Progenitor cell of endocrine pancreas (in vitro differentiated cells): ENCODE measurements at regions not wholly inside any gene's neighbourhood (a gene's known extent, or its start where the extent isn't known, plus 50 kb on each side); places are given as distances from the start of the nearest gene placed in this dataset.

ENCODE experiments used
- DNase-seq: peaks from one replicate; pipeline ENCODE4 v3.0.0; 2021; ENCODE audit warnings: low spot score; ENCODE audit not compliant: unreplicated experiment
- H3K27ac Mint-ChIP-seq: 2 replicates; pipeline ENCODE4 v1.8.0; 2021; ENCODE audit warnings: mild to moderate bottlenecking, moderate library complexity, mixed read lengths
- H3K27me3 Mint-ChIP-seq: 2 replicates; pipeline ENCODE4 v1.8.0; 2021; ENCODE audit warnings: mixed read lengths
- H3K36me3 Mint-ChIP-seq: 2 replicates; pipeline ENCODE4 v1.8.0; 2022; ENCODE audit warnings: mixed read lengths; ENCODE audit not compliant: insufficient read depth
- H3K4me1 Mint-ChIP-seq: 2 replicates; pipeline ENCODE4 v1.8.0; 2021; ENCODE audit warnings: low read depth, mixed read lengths
- H3K4me3 Mint-ChIP-seq: 2 replicates; pipeline ENCODE4 v1.8.0; 2021; ENCODE audit warnings: low read depth, mild to moderate bottlenecking, moderate library complexity, mixed read lengths
- H3K9me3 Mint-ChIP-seq: 2 replicates; pipeline ENCODE4 v1.8.0; 2021; ENCODE audit warnings: low read depth, mixed read lengths
- TF ChIP-seq, protein P1 (sequence below): fragments of 200-600 bp; sonication (generic); IDR thresholded peaks from one replicate; pipeline ENCODE4 v1.5.0; 2021; ENCODE audit warnings: antibody characterized with exemption, mild to moderate bottlenecking; ENCODE audit not compliant: unreplicated experiment

DNA sequence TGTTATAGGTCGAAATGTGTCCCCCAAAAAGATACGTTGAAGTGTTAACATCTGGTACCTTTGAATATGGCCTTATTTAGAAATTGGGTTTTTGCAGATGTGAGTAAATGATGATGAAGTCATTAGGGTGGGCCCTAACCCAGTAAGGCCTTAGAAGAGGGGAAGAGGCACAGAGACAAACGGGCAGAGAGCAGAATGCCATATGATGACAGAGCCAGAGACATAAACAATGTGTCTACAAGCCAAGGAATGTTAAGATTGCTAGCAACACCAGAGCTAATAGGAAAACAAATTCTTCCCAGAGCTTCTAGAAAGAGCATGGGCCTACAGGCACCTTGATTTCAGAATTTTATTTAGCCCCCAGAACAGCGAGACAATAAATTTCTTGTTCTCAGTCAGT is 693.1 kb upstream of the NECTIN3 start:
- H3K27ac Mint-ChIP-seq, result no peak overlapping the region
- no peak overlapping the region for H3K4me3 Mint-ChIP-seq

DNA sequence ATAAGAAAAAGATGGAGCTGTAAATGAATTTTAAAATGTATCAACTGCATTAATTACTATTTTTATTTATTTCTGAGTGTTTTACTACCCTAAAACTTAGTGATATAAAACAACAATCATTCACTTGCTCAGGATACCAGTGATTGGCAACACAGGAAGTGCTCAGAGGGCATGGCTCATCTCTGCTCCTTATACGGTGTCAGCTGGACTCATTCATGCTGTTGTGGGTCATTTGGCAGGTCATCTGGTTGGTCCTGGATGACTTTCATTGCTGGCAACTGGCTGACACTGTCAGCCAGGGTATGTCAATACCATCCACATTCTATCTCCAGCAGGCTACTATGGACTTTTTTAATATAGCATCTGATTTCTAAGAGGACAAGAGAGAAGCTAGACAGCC is 689.6 kb upstream of the NECTIN3 start:
- Mint-ChIP-seq H3K4me1 (peaks cover 4% of the 10 kb centered on the region), H3K4me3 (no peak overlapping the region)
- TF ChIP-seq, protein P1, sequence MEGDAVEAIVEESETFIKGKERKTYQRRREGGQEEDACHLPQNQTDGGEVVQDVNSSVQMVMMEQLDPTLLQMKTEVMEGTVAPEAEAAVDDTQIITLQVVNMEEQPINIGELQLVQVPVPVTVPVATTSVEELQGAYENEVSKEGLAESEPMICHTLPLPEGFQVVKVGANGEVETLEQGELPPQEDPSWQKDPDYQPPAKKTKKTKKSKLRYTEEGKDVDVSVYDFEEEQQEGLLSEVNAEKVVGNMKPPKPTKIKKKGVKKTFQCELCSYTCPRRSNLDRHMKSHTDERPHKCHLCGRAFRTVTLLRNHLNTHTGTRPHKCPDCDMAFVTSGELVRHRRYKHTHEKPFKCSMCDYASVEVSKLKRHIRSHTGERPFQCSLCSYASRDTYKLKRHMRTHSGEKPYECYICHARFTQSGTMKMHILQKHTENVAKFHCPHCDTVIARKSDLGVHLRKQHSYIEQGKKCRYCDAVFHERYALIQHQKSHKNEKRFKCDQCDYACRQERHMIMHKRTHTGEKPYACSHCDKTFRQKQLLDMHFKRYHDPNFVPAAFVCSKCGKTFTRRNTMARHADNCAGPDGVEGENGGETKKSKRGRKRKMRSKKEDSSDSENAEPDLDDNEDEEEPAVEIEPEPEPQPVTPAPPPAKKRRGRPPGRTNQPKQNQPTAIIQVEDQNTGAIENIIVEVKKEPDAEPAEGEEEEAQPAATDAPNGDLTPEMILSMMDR, result no peak

More for the DNA sequence above, 693.1 kb upstream of the NECTIN3 start:
- Mint-ChIP-seq H3K9me3 (no peaks in the 10 kb centered on the region), H3K4me1 (peaks cover 4% of the 10 kb centered on the region), H3K27me3 (no peaks in the 10 kb centered on the region), H3K36me3 (no peaks in the 10 kb centered on the region)
- TF ChIP-seq, protein P1, result no peak
- no peak for DNase-seq

DNA sequence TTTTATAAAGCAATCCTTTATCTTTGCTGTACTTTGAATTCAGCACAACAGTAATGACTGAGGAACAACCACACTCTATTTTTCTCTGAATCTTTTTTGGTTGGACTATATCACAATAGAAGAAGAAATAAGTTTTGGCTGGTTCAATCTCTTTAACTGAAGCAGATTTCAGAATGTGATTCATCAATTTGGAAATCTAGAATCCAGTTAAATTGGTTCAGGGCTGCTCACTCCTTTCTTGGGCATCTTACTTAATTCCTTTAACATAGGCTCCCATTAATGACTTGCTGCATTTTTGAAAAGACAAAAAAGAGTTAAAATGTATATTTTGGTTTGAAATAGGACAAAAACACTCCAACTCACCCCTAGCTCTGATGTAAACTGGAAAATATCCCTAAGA is 688.3 kb upstream of the NECTIN3 start:
- H3K4me1 Mint-ChIP-seq, result peaks cover 4% of the 10 kb centered on the region
- TF ChIP-seq, protein P1, result no peak
- no peak for DNase-seq
- H3K4me3 Mint-ChIP-seq, result no peak overlapping the region
- H3K27me3 Mint-ChIP-seq, result no peaks in the 10 kb centered on the region
- H3K9me3 Mint-ChIP-seq, result no peaks in the 10 kb centered on the region
- H3K27ac Mint-ChIP-seq, result no peak overlapping the region
- H3K36me3 Mint-ChIP-seq, result no peaks in the 10 kb centered on the region

More for the DNA sequence above, 689.6 kb upstream of the NECTIN3 start:
- no peak for DNase-seq
- no peaks in the 10 kb centered on the region for H3K9me3 Mint-ChIP-seq
- H3K36me3 Mint-ChIP-seq, result no peaks in the 10 kb centered on the region
- no peak overlapping the region for H3K27ac Mint-ChIP-seq
- H3K27me3 Mint-ChIP-seq, result no peaks in the 10 kb centered on the region

DNA sequence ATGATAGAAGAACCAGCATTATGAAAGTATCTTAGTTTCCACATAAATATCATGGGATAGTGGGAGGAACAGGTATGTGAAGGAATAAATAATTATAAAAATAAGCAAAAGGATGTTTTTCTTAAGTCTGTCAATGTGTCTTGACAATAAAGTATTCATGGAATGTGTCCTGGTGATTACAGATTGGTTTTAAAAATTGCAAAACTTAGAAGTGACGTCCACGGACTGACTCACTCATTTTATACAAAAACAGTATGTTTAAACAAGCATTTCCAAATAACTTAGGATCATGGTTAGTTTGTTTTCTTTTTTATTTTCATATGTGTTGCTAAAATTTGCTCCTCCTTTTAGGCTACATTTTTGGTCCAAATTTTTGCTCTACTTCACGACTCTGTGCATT is 687.0 kb upstream of the NECTIN3 start:
- DNase-seq, result no peak
- Mint-ChIP-seq H3K4me3 (no peak overlapping the region), H3K36me3 (no peaks in the 10 kb centered on the region), H3K4me1 (peaks cover 4% of the 10 kb centered on the region), H3K27me3 (no peaks in the 10 kb centered on the region), H3K9me3 (no peaks in the 10 kb centered on the region), H3K27ac (no peak overlapping the region)
- TF ChIP-seq, protein P1, result no peak

DNA sequence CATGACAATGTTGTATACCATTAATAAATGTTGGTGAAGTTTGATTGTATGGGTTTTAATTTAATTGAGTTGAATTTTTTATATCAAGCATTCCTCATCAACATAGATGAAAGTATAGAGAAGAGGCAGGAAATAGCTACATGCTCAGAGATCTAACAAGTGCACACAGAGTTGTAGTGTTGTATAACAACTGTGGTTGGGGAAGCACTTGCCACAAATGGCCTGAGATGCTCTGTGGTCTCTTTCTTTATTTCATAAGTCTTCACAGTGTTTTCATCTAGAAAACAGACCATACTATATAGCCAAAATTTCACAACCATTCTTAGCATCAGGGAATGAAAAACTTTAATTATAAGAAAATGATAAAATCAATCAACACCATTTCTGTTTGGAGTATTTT is 682.6 kb upstream of the NECTIN3 start:
- Mint-ChIP-seq H3K9me3 (no peaks in the 10 kb centered on the region), H3K4me1 (no peaks in the 10 kb centered on the region), H3K27me3 (no peaks in the 10 kb centered on the region), H3K27ac (no peak overlapping the region), H3K36me3 (no peaks in the 10 kb centered on the region), H3K4me3 (no peak overlapping the region)
- TF ChIP-seq, protein P1, result no peak
- DNase-seq, result no peak

DNA sequence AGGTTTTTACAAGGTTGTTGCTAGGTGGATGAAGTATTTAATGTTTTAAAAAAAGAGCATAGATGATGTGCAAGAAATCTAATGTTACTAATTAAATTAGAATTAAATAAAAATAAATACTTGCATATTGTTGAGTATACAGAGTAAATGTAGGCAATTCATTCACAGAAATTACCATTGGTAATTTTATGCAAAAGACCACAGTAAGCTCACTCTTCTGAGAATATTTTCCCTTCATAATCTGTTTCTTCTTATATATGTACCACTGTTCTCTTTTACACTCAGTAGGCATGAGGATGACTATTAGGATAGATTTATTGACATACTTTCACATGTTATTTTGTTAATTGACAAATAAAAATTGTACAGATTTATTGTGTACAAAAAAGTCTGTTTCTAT is 681.2 kb upstream of the NECTIN3 start:
- TF ChIP-seq, protein P1, result no peak
- Mint-ChIP-seq H3K4me3 (no peak overlapping the region), H3K9me3 (no peaks in the 10 kb centered on the region), H3K36me3 (no peaks in the 10 kb centered on the region), H3K27ac (no peak overlapping the region), H3K4me1 (no peaks in the 10 kb centered on the region), H3K27me3 (no peaks in the 10 kb centered on the region)
- no peak for DNase-seq
